Heart right ventricle (tissue), 16 donors: ENCODE measurements at regions not wholly inside any gene's neighbourhood (a gene's known extent, or its start where the extent isn't known, plus 50 kb on each side); places are given as distances from the start of the nearest gene placed in this dataset.

ENCODE experiments used
- ATAC-seq, 8 donors: fragments of 200-7000 bp; cut with Tn5 transposase; one replicate each; pipeline ENCODE4 v1.9.1; 2020; ENCODE audit warnings: mild to moderate bottlenecking in 8 of 8, moderate library complexity in 8 of 8, moderate number of reproducible peaks in 1 of 8
- DNase-seq, 2 donors: peaks; one replicate each; pipeline ENCODE4 v3.0.0-alpha.2; 2020
- H3K27ac ChIP-seq, 10 donors: fragments of 200-600 bp; sonication (generic) in 2 of 10; one replicate each; pipeline versions ENCODE4 v1.5.0 to v1.8.0; 2020 to 2022; ENCODE audit warnings: mild to moderate bottlenecking in 3 of 10
- H3K27me3 ChIP-seq, 7 donors: fragments of 200-600 bp; one replicate each; pipeline ENCODE4 v1.8.0; 2021 to 2022; ENCODE audit warnings: mild to moderate bottlenecking in 2 of 7
- H3K36me3 ChIP-seq, 9 donors: fragments of 200-600 bp; sonication (generic) in 1 of 9; one replicate each; pipeline versions ENCODE4 v1.5.0 to v1.8.0; 2020 to 2022; ENCODE audit warnings: mild to moderate bottlenecking in 2 of 9
- H3K4me1 ChIP-seq, 9 donors: fragments of 200-600 bp; sonication (generic) in 1 of 9; one replicate each; pipeline versions ENCODE4 v1.5.0 to v1.8.0; 2020 to 2022; ENCODE audit warnings: mild to moderate bottlenecking in 4 of 9
- H3K4me3 ChIP-seq, 10 donors: fragments of 200-600 bp; sonication (generic) in 2 of 10; one replicate each; pipeline versions ENCODE4 v1.5.0 to v1.8.0; 2020 to 2022; ENCODE audit warnings: mild to moderate bottlenecking in 7 of 10, moderate library complexity in 2 of 10
- H3K9me3 ChIP-seq, 11 donors: fragments of 200-600 bp in 10 of 11; sonication (generic) in 2 of 11; one replicate each; pipeline versions ENCODE4 v1.5.0 to v1.8.0; 2013 to 2022; ENCODE audit warnings: mild to moderate bottlenecking in 2 of 11, control low read depth in 1 of 11, moderate library complexity in 1 of 11
- WGBS, 2 donors: extraction: QIAGEN DNeasy Blood & Tissue Kit; methylation state at CpG; one replicate each; pipeline ENCODE4 v1.1.7; 2013; ENCODE audit warnings: inconsistent platforms in 1 of 2; 5-methylcytosine and 5-hydroxymethylcytosine counted together
- intact Hi-C, 10 donors: fragments of 100-400 bp; cut with DNase I; formaldehyde crosslinking; loops; one replicate each; pipeline versions ENCODE4 v1.11.1 to v1.14.2; 2022
- TF ChIP-seq, protein P1 (sequence below), 9 donors: fragments of 200-600 bp; sonication (generic) in 2 of 9; IDR thresholded peaks; one replicate each; pipeline versions ENCODE4 v1.5.0 to v1.8.0; 2021 to 2022; ENCODE audit warnings: antibody characterized with exemption in 9 of 9, mild to moderate bottlenecking in 5 of 9, moderate library complexity in 1 of 9
- donor health status: Arrhythmogenic right ventricular cardiomyopathy.
- donor health status: ischemic (EF 13 %, LVEDD 7.1; RV severe dilation, severe dysfunction).
- donor health status: healthy with polysubstance abuse.
- donor health status: DM: no; HTN: yes; CAD: no.
- donor health status: DM: no; HTN: no; CAD: no.
- donor health status: ischemic (EF 25% LVEDD 6.9; RV normal size, moderate dysfunction).
- donor health status: ischemic (EF 25% LVEDD 5.7; RV mildly dilated, moderate dysfunction).
- donor health status: healthy.
- donor health status: DM: yes; HTN: yes; CAD: no.
- donor health status: Ischemic cardiomyopathy.
- donor health status: ischemic (EF 35%, LVEDD 5.7; RV mildly dilated, moderate dysfunction).
- donor health status: nonischemic (EF 11% LVEDD 7.7; RV severe dilation, severe dysfunction).
- donor health status: DM: yes; HTN: yes; CAD: no.
- donor health status: PGD.
- donor health status: ischemic (EF 29% LVEDD 5.4; RV normal size, mild dysfunction).
- donor health status: nonischemic (EF 23%, LVEDD 6.1; RV moderate dilation, normal function).

DNA sequence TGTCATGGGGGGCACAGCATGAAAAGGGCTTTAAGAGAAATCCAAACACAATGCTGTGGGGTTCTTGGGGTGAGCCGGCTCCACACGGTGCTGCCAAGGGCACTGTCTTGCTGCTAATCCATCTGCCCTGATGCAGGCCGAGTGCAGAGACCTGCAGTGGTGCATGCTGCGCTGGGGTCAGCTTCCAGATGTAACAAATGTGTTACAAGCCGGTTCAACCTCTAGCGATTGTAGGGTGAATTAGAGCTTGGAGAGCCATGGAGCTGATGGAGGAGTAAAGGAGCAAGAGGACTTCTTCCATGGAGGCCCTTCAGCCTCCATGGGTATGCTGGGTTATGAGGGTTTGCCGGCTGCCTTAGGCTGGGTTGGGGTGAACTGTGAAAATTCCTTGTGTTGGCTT lies 402.3 kb downstream of the TYW1 start:
- 78 to 82% methylated on average over 7 of the region's 7 CpGs for WGBS, 2 donors
- H3K27ac ChIP-seq: no peak overlapping the region
- intact Hi-C loops: no loop called here
- TF ChIP-seq, protein P1, sequence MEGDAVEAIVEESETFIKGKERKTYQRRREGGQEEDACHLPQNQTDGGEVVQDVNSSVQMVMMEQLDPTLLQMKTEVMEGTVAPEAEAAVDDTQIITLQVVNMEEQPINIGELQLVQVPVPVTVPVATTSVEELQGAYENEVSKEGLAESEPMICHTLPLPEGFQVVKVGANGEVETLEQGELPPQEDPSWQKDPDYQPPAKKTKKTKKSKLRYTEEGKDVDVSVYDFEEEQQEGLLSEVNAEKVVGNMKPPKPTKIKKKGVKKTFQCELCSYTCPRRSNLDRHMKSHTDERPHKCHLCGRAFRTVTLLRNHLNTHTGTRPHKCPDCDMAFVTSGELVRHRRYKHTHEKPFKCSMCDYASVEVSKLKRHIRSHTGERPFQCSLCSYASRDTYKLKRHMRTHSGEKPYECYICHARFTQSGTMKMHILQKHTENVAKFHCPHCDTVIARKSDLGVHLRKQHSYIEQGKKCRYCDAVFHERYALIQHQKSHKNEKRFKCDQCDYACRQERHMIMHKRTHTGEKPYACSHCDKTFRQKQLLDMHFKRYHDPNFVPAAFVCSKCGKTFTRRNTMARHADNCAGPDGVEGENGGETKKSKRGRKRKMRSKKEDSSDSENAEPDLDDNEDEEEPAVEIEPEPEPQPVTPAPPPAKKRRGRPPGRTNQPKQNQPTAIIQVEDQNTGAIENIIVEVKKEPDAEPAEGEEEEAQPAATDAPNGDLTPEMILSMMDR (IDR thresholded peaks at IDR 0.05): no peak
- no peak overlapping the region for H3K4me3 ChIP-seq
- H3K9me3 ChIP-seq: peaks cover 0 to 32% (median 0%) of the 10 kb centered on the region in 11 donors
- DNase-seq (no peak), ATAC-seq (no peak)
- no peaks in the 10 kb centered on the region for H3K4me1 ChIP-seq
- no peaks in the 10 kb centered on the region for H3K36me3 ChIP-seq
- H3K27me3 ChIP-seq: no peaks in the 10 kb centered on the region

DNA sequence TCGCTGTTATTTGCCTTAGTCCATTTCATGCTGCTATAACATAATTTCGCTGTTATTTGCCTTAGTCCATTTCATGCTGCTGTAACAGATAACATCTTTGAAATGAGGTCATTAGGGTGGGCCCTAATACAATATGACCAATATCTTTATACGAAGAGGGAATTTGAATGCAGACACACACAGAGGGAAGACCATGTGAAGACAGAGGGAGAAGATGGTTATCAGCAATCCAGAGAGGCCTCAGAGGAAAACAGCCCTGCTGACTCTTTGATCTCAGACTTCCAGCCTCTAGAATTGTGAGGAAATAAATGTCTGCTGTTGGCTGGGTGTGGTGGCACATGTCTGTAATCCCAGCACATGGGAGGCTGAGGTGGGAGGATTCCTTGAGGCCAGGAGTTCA lies 404.9 kb downstream of the TYW1 start:
- no peak overlapping the region for H3K4me3 ChIP-seq
- WGBS, 2 donors: 79 to 81% methylated on average over 3 of the region's 3 CpGs
- H3K27me3 ChIP-seq: peaks cover 0 to 4% (median 0%) of the 10 kb centered on the region in 7 donors
- TF ChIP-seq, protein P1 (IDR thresholded peaks at IDR 0.05): no peak
- peaks cover 0 to 32% (median 0%) of the 10 kb centered on the region in 11 donors for H3K9me3 ChIP-seq
- no peak overlapping the region for H3K27ac ChIP-seq
- DNase-seq (no peak), ATAC-seq (no peak)
- H3K36me3 ChIP-seq: no peaks in the 10 kb centered on the region
- intact Hi-C loops: no loop called here
- no peaks in the 10 kb centered on the region for H3K4me1 ChIP-seq

DNA sequence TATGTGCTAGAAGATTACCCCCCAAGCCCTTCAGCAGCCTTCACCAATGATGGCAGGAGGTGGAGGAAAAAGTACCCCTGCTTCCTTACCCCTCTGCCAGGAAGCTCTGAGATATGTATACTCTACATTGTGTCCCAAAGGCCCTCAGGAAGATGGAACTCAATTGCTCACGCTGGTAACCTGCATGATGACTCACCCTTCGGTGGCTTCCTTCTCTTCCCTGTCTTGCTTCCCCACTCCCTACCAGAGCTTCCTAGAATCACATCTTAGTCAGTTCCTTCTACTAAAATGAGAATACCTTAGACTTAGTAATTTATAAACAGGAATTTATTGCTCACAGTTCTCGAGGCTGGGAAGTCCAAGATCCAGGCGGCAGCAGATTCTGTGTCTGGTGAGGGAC lies 405.6 kb downstream of the TYW1 start:
- intact Hi-C loops: no loop called here
- Histone ChIP-seq H3K27ac (no peak overlapping the region), H3K4me3 (no peak overlapping the region), H3K27me3 (peaks cover 0 to 4% (median 0%) of the 10 kb centered on the region in 7 donors), H3K36me3 (no peaks in the 10 kb centered on the region), H3K4me1 (no peaks in the 10 kb centered on the region), H3K9me3 (peaks cover 0 to 29% (median 0%) of the 10 kb centered on the region in 11 donors)
- TF ChIP-seq, protein P1 (IDR thresholded peaks at IDR 0.05): no peak
- ATAC-seq (no peak), DNase-seq (no peak)
- 80 to 81% methylated on average over 4 of the region's 4 CpGs for WGBS, 2 donors

DNA sequence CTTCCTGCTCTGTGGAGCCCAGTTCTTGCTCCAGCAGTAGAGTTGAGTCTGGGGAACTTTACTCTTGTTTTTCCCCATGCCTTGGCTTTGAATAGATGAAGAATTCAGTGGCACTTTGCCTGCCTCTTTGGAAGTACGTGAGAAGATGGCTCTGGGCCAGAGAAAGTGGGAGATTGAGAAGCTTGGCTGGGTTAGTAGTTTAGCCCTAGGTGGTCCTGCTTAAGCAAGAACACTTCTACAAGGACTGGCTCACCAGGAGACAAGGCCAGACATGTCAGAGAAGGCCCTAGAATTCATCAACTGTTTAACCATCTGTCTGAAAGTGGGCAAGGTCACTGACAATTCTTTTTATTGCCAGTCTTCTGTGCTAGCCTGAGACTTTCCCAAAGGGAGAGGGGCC lies 410.3 kb downstream of the TYW1 start:
- ATAC-seq (no peak), DNase-seq (no peak)
- 7 to 13% methylated on average over 1 of the region's 1 CpG for WGBS, 2 donors
- intact Hi-C loops: no loop called here
- peaks cover 0 to 9% (median 0%) of the 10 kb centered on the region in 11 donors for H3K9me3 ChIP-seq
- no peaks in the 10 kb centered on the region for H3K36me3 ChIP-seq
- no peak overlapping the region for H3K4me3 ChIP-seq
- no peaks in the 10 kb centered on the region for H3K4me1 ChIP-seq
- H3K27ac ChIP-seq: no peak overlapping the region
- H3K27me3 ChIP-seq: peaks cover 0 to 4% (median 0%) of the 10 kb centered on the region in 7 donors
- TF ChIP-seq, protein P1 (IDR thresholded peaks at IDR 0.05): no peak
